ENCODE measurements at regions not wholly inside any gene's neighbourhood (a gene's known extent, or its start where the extent isn't known, plus 50 kb on each side); places are given as distances from the start of the nearest gene placed in this dataset.
"Not testable (repeated sequence)": the region's sequence is repeated elsewhere in the genome, so short reads cannot be mapped to it uniquely, and the experiment has no call there.

GRCh38 chr2:138424436-138425140 lies 77.0 kb upstream of the SPOPL start:
- no peak for TF ChIP-seq HES2 (IDR thresholded peaks at IDR 0.05)
- TF ChIP-seq HOXB13 (CRISPR knock-in tag; IDR thresholded peaks at IDR 0.05; ENCODE audit: low read depth) = no peak
- TF ChIP-seq FOSB (CRISPR knock-in tag; IDR thresholded peaks at IDR 0.05) = no peak
- no peak for TF ChIP-seq FOSL2 (IDR thresholded peaks at IDR 0.05)
- TF ChIP-seq FOSL2 (CRISPR knock-in tag; IDR thresholded peaks at IDR 0.05) = no peak
- no peak for TF ChIP-seq FOXS1 (CRISPR knock-in tag; IDR thresholded peaks at IDR 0.05)
- no peak for TF ChIP-seq HOXA7 (CRISPR knock-in tag; IDR thresholded peaks at IDR 0.05)
- TF ChIP-seq TFCP2L1 (CRISPR knock-in tag; IDR thresholded peaks at IDR 0.05) = no peak
- TF ChIP-seq USF2 (IDR thresholded peaks at IDR 0.05) = no peak
- no peak for TF ChIP-seq EHMT2 (IDR thresholded peaks at IDR 0.05; ENCODE audit: low read depth)
- Histone ChIP-seq H3K27ac (0 out of 6 replicates have a peak overlapping the region, but pooled peaks of 1 of the 2 experiments have one; percentile 21), H3K4me2 (no peak overlapping the region), H3K9me3 (no peaks in the 10 kb centered on the region), H3K4me1 (peaks cover 41% of the 10 kb centered on the region), H3K4me3 (no peak overlapping the region)
- DNase-seq (ENCODE audit: low read depth in 1 of 2, low spot score in 1 of 2) = no peak
- ATAC-seq = no peak
- ChIA-PET POLR2A (no interaction called here), CTCF (interaction anchor here (0.8 to 1.4 kb wide), 2 partner anchors 50 to 537 kb away, joined by 3 to 4 read pairs; no protein-coding TSS in a partner anchor)
- FAIRE-seq = no peak
- 88% methylated on average over 4 of the region's 4 CpGs for WGBS (ENCODE audit: missing lambda C conversion rate)

GRCh38 chr2:138426116-138426515 lies 75.5 kb upstream of the SPOPL start:
- H3K4me1 ChIP-seq = peaks cover 31% of the 10 kb centered on the region
- H3K4me3 ChIP-seq; FAIRE-seq; CTCF ChIA-PET; ATAC-seq; H3K9me3 ChIP-seq; POLR2A ChIA-PET; H3K4me2 ChIP-seq; DNase-seq (ENCODE audit: low read depth in 1 of 2, low spot score in 1 of 2); H3K27ac ChIP-seq: not testable (repeated sequence)
- WGBS (ENCODE audit: missing lambda C conversion rate) = 73% methylated on average over 5 of the region's 5 CpGs

GRCh38 chr2:138428710-138429440 lies 72.7 kb upstream of the SPOPL start:
- H3K4me3 ChIP-seq = no peak overlapping the region
- no peak for TF ChIP-seq HEYL (CRISPR knock-in tag; IDR thresholded peaks at IDR 0.05)
- TF ChIP-seq HOXB5 (CRISPR knock-in tag; IDR thresholded peaks at IDR 0.05) = no peak
- no peaks in the 10 kb centered on the region for H3K9me3 ChIP-seq
- ChIA-PET CTCF (no interaction called here), POLR2A (no interaction called here)
- FAIRE-seq (no peak), ATAC-seq (no peak), DNase-seq (ENCODE audit: low read depth in 1 of 2, low spot score in 1 of 2) (no peak)
- no peak overlapping the region for H3K27ac ChIP-seq
- WGBS (ENCODE audit: missing lambda C conversion rate) = 78% methylated on average over 4 of the region's 4 CpGs
- no peak overlapping the region for H3K4me2 ChIP-seq
- H3K4me1 ChIP-seq = peaks cover 5% of the 10 kb centered on the region; the same call in 1 of the 3 replicates

GRCh38 chr2:138430181-138430580 lies 71.4 kb upstream of the SPOPL start:
- CTCF ChIA-PET = interaction anchor here (0.6 kb wide), 1 partner anchor 30 kb away, joined by 4 read pairs; no protein-coding TSS in a partner anchor
- FAIRE-seq (no peak), ATAC-seq (no peak), DNase-seq (ENCODE audit: low read depth in 1 of 2, low spot score in 1 of 2) (no peak)
- Histone ChIP-seq H3K4me1 (peaks cover 5% of the 10 kb centered on the region; the same call in 1 of the 3 replicates), H3K4me3 (no peak overlapping the region), H3K27ac (no peak overlapping the region), H3K9me3 (no peaks in the 10 kb centered on the region), H3K4me2 (no peak overlapping the region)
- TF ChIP-seq NR3C1 (IDR thresholded peaks at IDR 0.05) (no peak), FOSL2 (IDR thresholded peaks at IDR 0.05) (no peak), FOSL2 (CRISPR knock-in tag; IDR thresholded peaks at IDR 0.05) (no peak), ELK1 (IDR thresholded peaks at IDR 0.05; ENCODE audit: low read depth, low read length) (no peak), NFE2L2 (conservative IDR thresholded peaks at IDR 0.05; ENCODE audit: low read length) (no peak), TP53 (CRISPR knock-in tag; IDR thresholded peaks at IDR 0.05) (no peak), HES2 (IDR thresholded peaks at IDR 0.05) (no peak), HMGXB4 (CRISPR knock-in tag; IDR thresholded peaks at IDR 0.05; ENCODE audit: borderline replicate concordance) (no peak), HDAC2 (IDR thresholded peaks at IDR 0.05) (no peak), POLR2A (IDR thresholded peaks at IDR 0.05; ENCODE audit: low read length) (no peak), BHLHE40 (IDR thresholded peaks at IDR 0.05; ENCODE audit: low read depth, low read length) (no peak), RNF2 (IDR thresholded peaks at IDR 0.05; ENCODE audit: borderline replicate concordance, low read depth) (no peak), EHF (CRISPR knock-in tag; IDR thresholded peaks at IDR 0.05) (no peak), TFCP2L1 (CRISPR knock-in tag; IDR thresholded peaks at IDR 0.05) (no peak), MAFK (IDR thresholded peaks at IDR 0.05; ENCODE audit: partially characterized antibody) (no peak)
- 74% methylated on average over 3 of the region's 3 CpGs for WGBS (ENCODE audit: missing lambda C conversion rate)
- POLR2A ChIA-PET = no interaction called here

Data from A549 (cell line).